ENCODE measurements at regions not wholly inside any gene's neighbourhood (a gene's known extent, or its start where the extent isn't known, plus 50 kb on each side); places are given as distances from the start of the nearest gene placed in this dataset.

DNA sequence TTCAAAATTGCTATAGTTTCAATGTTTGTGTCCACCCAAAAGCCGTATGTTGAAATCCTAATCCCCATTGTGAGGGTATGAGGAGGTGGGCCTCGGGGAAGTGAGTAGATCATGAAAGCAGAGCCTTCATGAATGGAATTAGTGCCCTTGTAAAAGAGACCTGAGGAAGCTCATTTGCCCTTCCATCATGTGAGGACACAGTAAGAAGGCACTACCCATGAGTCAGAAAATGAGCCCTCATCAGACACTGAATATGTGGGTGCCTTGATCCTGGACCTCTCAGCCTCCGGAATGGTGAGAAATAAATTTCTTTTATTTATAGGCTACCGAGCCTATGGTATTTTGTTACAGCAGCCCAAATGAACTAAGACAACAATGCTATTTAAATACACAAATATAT is 57.7 kb upstream of the EFHC2 start:
- DNase-seq (ENCODE audit: low read depth) (no peak), FAIRE-seq (no peak)
- no peak overlapping the region for H3K9ac ChIP-seq (ENCODE audit: low read length)
- Mint-ChIP-seq H3K9me3 (ENCODE audit: unreplicated experiment) (no peaks in the 10 kb centered on the region), H3K4me1 (ENCODE audit: low read depth, unreplicated experiment) (peaks cover 11% of the 10 kb centered on the region), H3K27ac (ENCODE audit: unreplicated experiment) (peak overlapping the region; percentile 47), H3K27me3 (ENCODE audit: low read depth, unreplicated experiment) (no peaks in the 10 kb centered on the region), H3K4me3 (ENCODE audit: unreplicated experiment) (no peak overlapping the region), H3K36me3 (ENCODE audit: low read depth, unreplicated experiment) (no peaks in the 10 kb centered on the region)
- no peak overlapping the region for H3K4me3 ChIP-seq (ENCODE audit: insufficient read depth, low read depth, low read length)
- no peaks in the 10 kb centered on the region for H3K9me3 ChIP-seq (ENCODE audit: insufficient read depth, low read depth, low read length)
- no peak overlapping the region for H2AFZ ChIP-seq (ENCODE audit: low read depth, low read length)
- TF ChIP-seq, protein P1, sequence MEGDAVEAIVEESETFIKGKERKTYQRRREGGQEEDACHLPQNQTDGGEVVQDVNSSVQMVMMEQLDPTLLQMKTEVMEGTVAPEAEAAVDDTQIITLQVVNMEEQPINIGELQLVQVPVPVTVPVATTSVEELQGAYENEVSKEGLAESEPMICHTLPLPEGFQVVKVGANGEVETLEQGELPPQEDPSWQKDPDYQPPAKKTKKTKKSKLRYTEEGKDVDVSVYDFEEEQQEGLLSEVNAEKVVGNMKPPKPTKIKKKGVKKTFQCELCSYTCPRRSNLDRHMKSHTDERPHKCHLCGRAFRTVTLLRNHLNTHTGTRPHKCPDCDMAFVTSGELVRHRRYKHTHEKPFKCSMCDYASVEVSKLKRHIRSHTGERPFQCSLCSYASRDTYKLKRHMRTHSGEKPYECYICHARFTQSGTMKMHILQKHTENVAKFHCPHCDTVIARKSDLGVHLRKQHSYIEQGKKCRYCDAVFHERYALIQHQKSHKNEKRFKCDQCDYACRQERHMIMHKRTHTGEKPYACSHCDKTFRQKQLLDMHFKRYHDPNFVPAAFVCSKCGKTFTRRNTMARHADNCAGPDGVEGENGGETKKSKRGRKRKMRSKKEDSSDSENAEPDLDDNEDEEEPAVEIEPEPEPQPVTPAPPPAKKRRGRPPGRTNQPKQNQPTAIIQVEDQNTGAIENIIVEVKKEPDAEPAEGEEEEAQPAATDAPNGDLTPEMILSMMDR (IDR thresholded peaks at IDR 0.05; ENCODE audit: insufficient read depth, low read depth, low read length): no peak
- TF ChIP-seq EZH2 (IDR thresholded peaks at IDR 0.05; ENCODE audit: insufficient read depth, low read length): no peak
- H3K27me3 ChIP-seq (ENCODE audit: insufficient read depth, low read length): no peaks in the 10 kb centered on the region
- H3K4me1 ChIP-seq (ENCODE audit: insufficient read depth, low read length): peaks cover 10% of the 10 kb centered on the region
- peak overlapping the region; percentile 15 for H3K4me2 ChIP-seq (ENCODE audit: low read length)
- H4K20me1 ChIP-seq (ENCODE audit: insufficient read depth, low read length): no peaks in the 10 kb centered on the region
- H3K79me2 ChIP-seq (ENCODE audit: insufficient read depth, low read length): no peaks in the 10 kb centered on the region
- H3K36me3 ChIP-seq (ENCODE audit: insufficient read depth, low read length): no peaks in the 10 kb centered on the region
- peak overlapping the region; percentile 19 for H3K27ac ChIP-seq (ENCODE audit: low read depth, low read length)

DNA sequence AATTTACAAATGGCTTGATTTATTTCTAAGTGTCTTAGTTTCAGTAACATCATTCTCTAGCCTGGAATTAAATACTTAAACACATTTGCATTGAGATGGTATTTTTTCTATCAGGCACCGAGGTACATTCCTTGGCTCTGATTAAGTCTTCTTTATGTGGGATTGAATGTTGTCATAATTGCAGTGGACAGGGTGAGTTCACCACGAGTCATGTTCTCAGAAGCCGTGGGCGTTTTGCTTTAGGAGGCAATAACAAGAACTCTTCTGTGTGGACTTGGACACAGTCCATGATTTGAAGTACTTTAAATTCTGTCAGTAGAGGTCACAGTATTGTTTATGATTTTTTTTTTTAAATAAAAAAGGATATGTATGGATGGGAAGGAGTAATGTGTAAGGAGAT is 57.1 kb upstream of the EFHC2 start:
- Mint-ChIP-seq H3K27me3 (ENCODE audit: low read depth, unreplicated experiment) (no peaks in the 10 kb centered on the region), H3K9me3 (ENCODE audit: unreplicated experiment) (no peaks in the 10 kb centered on the region)

DNA sequence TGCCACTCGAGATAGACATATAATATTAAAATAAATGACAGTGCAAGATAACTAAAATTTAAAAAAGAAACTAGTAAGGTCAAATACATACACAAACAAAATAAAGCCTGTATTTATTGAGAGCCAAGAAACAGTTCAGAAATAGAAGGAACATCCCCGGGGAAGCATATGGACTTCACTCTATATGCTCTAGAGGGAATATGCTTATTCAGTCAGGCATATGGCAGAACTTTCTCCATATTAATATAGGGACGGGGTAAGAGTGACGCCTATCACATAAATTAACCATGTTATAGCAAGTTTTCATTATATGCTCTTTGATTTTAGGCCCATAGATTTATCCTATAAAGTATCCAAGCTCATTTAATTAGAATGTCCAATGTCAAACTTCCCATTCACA is 56.7 kb upstream of the EFHC2 start:
- peak overlapping the region; percentile 56 for H3K4me2 ChIP-seq (ENCODE audit: low read length)
- DNase-seq (ENCODE audit: low read depth) (no peak), FAIRE-seq (peak; percentile 34)
- Mint-ChIP-seq H3K27ac (ENCODE audit: unreplicated experiment) (peak overlapping the region; percentile 72), H3K36me3 (ENCODE audit: low read depth, unreplicated experiment) (no peaks in the 10 kb centered on the region), H3K9me3 (ENCODE audit: unreplicated experiment) (no peaks in the 10 kb centered on the region), H3K27me3 (ENCODE audit: low read depth, unreplicated experiment) (no peaks in the 10 kb centered on the region), H3K4me1 (ENCODE audit: low read depth, unreplicated experiment) (peaks cover 11% of the 10 kb centered on the region), H3K4me3 (ENCODE audit: unreplicated experiment) (no peak overlapping the region)
- no peaks in the 10 kb centered on the region for H3K27me3 ChIP-seq (ENCODE audit: insufficient read depth, low read length)
- TF ChIP-seq EZH2 (IDR thresholded peaks at IDR 0.05; ENCODE audit: insufficient read depth, low read length): no peak
- TF ChIP-seq, protein P1 (IDR thresholded peaks at IDR 0.05; ENCODE audit: insufficient read depth, low read depth, low read length): no peak
- H3K9ac ChIP-seq (ENCODE audit: low read length): peak overlapping the region; percentile 40
- no peak overlapping the region for H2AFZ ChIP-seq (ENCODE audit: low read depth, low read length)
- peaks cover 10% of the 10 kb centered on the region for H3K4me1 ChIP-seq (ENCODE audit: insufficient read depth, low read length)
- H3K79me2 ChIP-seq (ENCODE audit: insufficient read depth, low read length): no peaks in the 10 kb centered on the region
- H3K36me3 ChIP-seq (ENCODE audit: insufficient read depth, low read length): no peaks in the 10 kb centered on the region
- H4K20me1 ChIP-seq (ENCODE audit: insufficient read depth, low read length): no peaks in the 10 kb centered on the region
- no peaks in the 10 kb centered on the region for H3K9me3 ChIP-seq (ENCODE audit: insufficient read depth, low read depth, low read length)
- H3K4me3 ChIP-seq (ENCODE audit: insufficient read depth, low read depth, low read length): no peak overlapping the region
- peak overlapping the region; percentile 42 for H3K27ac ChIP-seq (ENCODE audit: low read depth, low read length)

More for the DNA sequence above, 57.1 kb upstream of the EFHC2 start:
- H3K79me2 ChIP-seq (ENCODE audit: insufficient read depth, low read length): no peaks in the 10 kb centered on the region
- H3K9me3 ChIP-seq (ENCODE audit: insufficient read depth, low read depth, low read length): no peaks in the 10 kb centered on the region
- H3K27ac ChIP-seq (ENCODE audit: low read depth, low read length): peak overlapping the region; percentile 42
- DNase-seq (ENCODE audit: low read depth) (peak; percentile 95), FAIRE-seq (peak; percentile 93)
- peak overlapping the region; percentile 72 for H3K27ac Mint-ChIP-seq (ENCODE audit: unreplicated experiment)
- TF ChIP-seq, protein P1 (IDR thresholded peaks at IDR 0.05; ENCODE audit: insufficient read depth, low read depth, low read length): no peak
- TF ChIP-seq EZH2 (IDR thresholded peaks at IDR 0.05; ENCODE audit: insufficient read depth, low read length): no peak
- H4K20me1 ChIP-seq (ENCODE audit: insufficient read depth, low read length): no peaks in the 10 kb centered on the region
- no peak overlapping the region for H2AFZ ChIP-seq (ENCODE audit: low read depth, low read length)
- H3K36me3 Mint-ChIP-seq (ENCODE audit: low read depth, unreplicated experiment): no peaks in the 10 kb centered on the region
- no peak overlapping the region for H3K4me3 ChIP-seq (ENCODE audit: insufficient read depth, low read depth, low read length)
- H3K4me1 ChIP-seq (ENCODE audit: insufficient read depth, low read length): peaks cover 10% of the 10 kb centered on the region
- no peaks in the 10 kb centered on the region for H3K36me3 ChIP-seq (ENCODE audit: insufficient read depth, low read length)
- no peak overlapping the region for H3K4me3 Mint-ChIP-seq (ENCODE audit: unreplicated experiment)
- H3K9ac ChIP-seq (ENCODE audit: low read length): peak overlapping the region; percentile 40
- peaks cover 11% of the 10 kb centered on the region for H3K4me1 Mint-ChIP-seq (ENCODE audit: low read depth, unreplicated experiment)
- H3K4me2 ChIP-seq (ENCODE audit: low read length): peak overlapping the region; percentile 56
- no peaks in the 10 kb centered on the region for H3K27me3 ChIP-seq (ENCODE audit: insufficient read depth, low read length)

Measured in astrocyte (in vitro differentiated cells and primary cell).